ENCODE measurements at regions not wholly inside any gene's neighbourhood (a gene's known extent, or its start where the extent isn't known, plus 50 kb on each side); places are given as distances from the start of the nearest gene placed in this dataset.
A peak's percentile ranks its signal among the peaks of the same experiment; 100 is the strongest.
"Not testable (repeated sequence)": the region's sequence is repeated elsewhere in the genome, so short reads cannot be mapped to it uniquely, and the experiment has no call there.

- DNase-seq (ENCODE audit: low read depth), result no peak
Observed at GRCh38 chr1:238465449-238465848, 574.7 kb upstream of the ZP4 start.

- no peak for DNase-seq (ENCODE audit: low read depth)
Observed at GRCh38 chr1:238458899-238459298, 568.2 kb upstream of the ZP4 start.

GRCh38 chr1:238457610-238458009 lies 566.9 kb upstream of the ZP4 start:
- no peak for DNase-seq (ENCODE audit: low read depth)

GRCh38 chr1:238451781-238452310 lies 561.1 kb upstream of the ZP4 start:
- DNase-seq (ENCODE audit: low read depth), result no peak

- no peak for DNase-seq (ENCODE audit: low read depth)
Observed at GRCh38 chr1:238450976-238451375, 560.3 kb upstream of the ZP4 start.

- no peak for DNase-seq (ENCODE audit: low read depth)
Observed at GRCh38 chr1:238443687-238444086, 553.0 kb upstream of the ZP4 start.

GRCh38 chr1:238439511-238439910 lies 548.8 kb upstream of the ZP4 start:
- no peak for DNase-seq (ENCODE audit: low read depth)

- DNase-seq (ENCODE audit: low read depth), result no peak
Observed at GRCh38 chr1:238438311-238439270, 547.9 kb upstream of the ZP4 start.

- DNase-seq (ENCODE audit: low read depth), result not testable (repeated sequence)
Observed at GRCh38 chr1:238429703-238430102, 539.0 kb upstream of the ZP4 start.

- no peak for DNase-seq (ENCODE audit: low read depth)
Observed at GRCh38 chr1:238419209-238419608, 528.5 kb upstream of the ZP4 start.

- DNase-seq (ENCODE audit: low read depth), result peak; percentile 66
Observed at GRCh38 chr1:238409932-238410331, 519.2 kb upstream of the ZP4 start.

GRCh38 chr1:238409191-238409850 lies 518.6 kb upstream of the ZP4 start:
- peak; percentile 62 for DNase-seq (ENCODE audit: low read depth)

- DNase-seq (ENCODE audit: low read depth), result no peak
Observed at GRCh38 chr1:238408737-238409136, 518.0 kb upstream of the ZP4 start.

GRCh38 chr1:238406098-238406860 lies 515.6 kb upstream of the ZP4 start:
- no peak for DNase-seq (ENCODE audit: low read depth)

GRCh38 chr1:238404921-238405320 lies 514.2 kb upstream of the ZP4 start:
- DNase-seq (ENCODE audit: low read depth), result no peak

- no peak for DNase-seq (ENCODE audit: low read depth)
Observed at GRCh38 chr1:238404481-238404880, 513.8 kb upstream of the ZP4 start.

GRCh38 chr1:238401144-238401543 lies 510.4 kb upstream of the ZP4 start:
- no peak for DNase-seq (ENCODE audit: low read depth)

GRCh38 chr1:238399558-238399957 lies 508.8 kb upstream of the ZP4 start:
- no peak for DNase-seq (ENCODE audit: low read depth)

GRCh38 chr1:238396140-238396539 lies 505.4 kb upstream of the ZP4 start:
- no peak for DNase-seq (ENCODE audit: low read depth)

GRCh38 chr1:238384381-238384780 lies 493.7 kb upstream of the ZP4 start:
- DNase-seq (ENCODE audit: low read depth), result no peak

- no peak for DNase-seq (ENCODE audit: low read depth)
Observed at GRCh38 chr1:238380167-238380566, 489.4 kb upstream of the ZP4 start.

GRCh38 chr1:238379446-238379845 lies 488.7 kb upstream of the ZP4 start:
- DNase-seq (ENCODE audit: low read depth), result not testable (repeated sequence)

All from GM04504 (cell line).